HG03520 (cell line): ENCODE measurements at regions not wholly inside any gene's neighbourhood (a gene's known extent, or its start where the extent isn't known, plus 50 kb on each side); places are given as distances from the start of the nearest gene placed in this dataset.
"Not testable (repeated sequence)": the region's sequence is repeated elsewhere in the genome, so short reads cannot be mapped to it uniquely, and the experiment has no call there.

Experiments used
- ATAC-seq: cut with Tn5 transposase; IDR thresholded peaks from one replicate; pipeline ENCODE4 v1.9.1; 2021; ENCODE audit warnings: mild to moderate bottlenecking, moderate library complexity; ENCODE audit not compliant: unreplicated experiment

DNA sequence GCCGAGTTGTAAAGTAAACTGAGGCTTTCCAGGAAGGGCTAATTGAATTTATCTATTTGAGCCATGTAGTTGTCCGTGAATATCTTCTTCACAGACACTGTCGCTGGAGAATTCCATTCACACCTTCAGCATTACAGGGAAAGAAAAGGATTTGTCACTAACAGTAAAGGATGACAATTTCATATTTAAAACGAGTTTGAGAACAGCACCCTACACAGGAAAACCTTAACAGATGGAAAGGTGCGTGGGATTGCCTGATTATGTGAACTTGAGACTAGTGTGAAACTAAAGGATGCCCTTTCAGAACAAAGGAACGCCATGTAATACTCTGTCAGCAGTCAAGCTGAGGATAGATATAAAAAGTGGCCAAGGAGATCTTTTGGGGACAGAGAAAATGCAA, 492.5 kb upstream of the ADGRL2 start:
- no peak for ATAC-seq

DNA sequence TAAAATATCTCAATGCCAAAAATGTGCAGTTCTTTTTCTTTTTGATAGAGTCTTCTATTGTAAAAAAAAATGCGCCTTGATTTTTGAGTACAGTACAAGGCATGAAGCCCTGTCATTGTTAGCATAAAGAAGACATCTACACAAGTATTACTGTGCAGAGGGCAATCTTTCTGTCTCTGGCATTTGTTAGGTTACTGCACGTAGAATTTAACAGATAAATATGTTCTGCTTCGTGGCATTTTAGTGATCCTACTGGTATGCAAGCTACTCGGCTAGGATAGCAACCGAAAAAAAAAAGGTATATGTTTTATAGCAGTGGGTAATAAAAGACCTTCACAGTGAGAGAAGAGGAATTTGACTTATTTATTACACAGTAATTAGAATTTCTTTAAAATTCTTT, 492.9 kb upstream of the ADGRL2 start:
- ATAC-seq = no peak

DNA sequence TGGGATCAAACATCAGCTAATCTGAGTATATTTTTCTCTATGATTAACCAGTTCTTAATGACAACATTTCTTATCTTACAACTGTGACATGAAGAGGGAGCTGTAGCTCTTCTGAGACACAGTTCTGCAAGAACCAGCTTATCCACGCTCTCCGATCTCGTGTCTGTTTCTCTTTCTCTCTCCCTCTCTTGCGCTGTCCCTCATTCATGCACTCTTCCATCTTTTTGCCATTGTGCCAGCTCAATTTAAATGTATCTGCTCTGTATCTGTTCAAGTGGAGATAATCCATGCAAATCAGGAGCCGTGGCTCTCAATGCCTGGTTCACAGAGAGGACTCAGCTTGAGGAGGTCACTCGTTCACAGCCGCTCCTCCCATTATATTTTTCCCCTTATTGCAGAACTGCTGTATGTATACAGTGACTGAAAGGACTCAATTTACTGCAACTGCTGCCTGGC, 494.7 kb upstream of the ADGRL2 start:
- peak; percentile 73 for ATAC-seq

DNA sequence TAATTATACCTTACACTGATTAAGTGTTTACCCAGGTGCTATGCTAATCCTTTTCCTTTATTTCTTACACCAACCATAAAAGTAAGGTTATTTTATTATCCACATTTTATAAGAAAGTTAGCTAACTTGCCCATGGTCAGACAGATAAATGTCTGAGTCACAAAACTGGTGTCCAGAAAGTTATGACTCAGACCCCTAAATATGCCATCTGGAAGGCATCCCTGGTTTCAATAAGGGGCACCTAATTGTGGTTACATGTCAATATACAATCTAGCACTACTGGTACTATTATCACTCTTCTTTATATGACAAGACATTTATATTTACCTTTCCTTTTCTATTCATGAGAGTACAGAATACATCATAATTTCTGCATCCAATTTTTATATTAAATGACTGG, 496.5 kb upstream of the ADGRL2 start:
- ATAC-seq = no peak

DNA sequence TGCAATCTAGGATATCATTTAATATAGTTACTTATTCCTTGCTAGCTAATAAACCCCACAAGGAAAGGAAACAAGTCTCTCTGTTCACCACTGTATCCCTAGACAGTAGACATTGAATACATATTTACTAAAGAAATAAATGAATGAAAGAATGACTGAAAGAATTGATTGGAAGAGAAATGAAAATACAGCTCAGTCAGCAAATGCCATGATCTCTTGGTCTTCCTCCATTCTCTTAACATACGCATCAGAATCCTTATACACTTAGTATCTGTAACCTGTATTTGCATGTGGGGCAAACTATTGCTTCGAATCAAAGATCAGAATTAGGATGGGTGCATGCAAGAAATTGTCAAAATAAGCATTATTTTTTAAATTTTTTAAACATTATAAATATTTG, 500.8 kb upstream of the ADGRL2 start:
- no peak for ATAC-seq

DNA sequence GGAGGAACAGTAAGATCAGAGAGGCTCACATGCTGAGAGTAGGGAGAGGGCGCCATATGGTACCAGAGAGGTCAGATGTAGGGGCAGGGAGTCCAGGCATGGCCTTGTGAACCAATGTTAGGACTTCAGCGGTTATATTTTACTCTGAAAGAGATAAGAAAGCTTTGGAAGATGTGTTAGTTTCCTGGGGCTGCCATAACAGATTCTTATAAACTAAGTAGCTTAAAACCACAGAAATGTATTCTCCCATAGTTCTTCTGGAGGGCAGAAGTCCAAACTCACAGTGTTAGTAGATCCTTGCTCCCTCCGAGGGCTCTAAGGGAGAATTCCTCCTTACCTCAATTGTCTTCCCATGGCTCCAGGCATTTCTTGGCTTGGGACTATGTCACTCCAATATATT, 502.5 kb upstream of the ADGRL2 start:
- ATAC-seq = no peak

DNA sequence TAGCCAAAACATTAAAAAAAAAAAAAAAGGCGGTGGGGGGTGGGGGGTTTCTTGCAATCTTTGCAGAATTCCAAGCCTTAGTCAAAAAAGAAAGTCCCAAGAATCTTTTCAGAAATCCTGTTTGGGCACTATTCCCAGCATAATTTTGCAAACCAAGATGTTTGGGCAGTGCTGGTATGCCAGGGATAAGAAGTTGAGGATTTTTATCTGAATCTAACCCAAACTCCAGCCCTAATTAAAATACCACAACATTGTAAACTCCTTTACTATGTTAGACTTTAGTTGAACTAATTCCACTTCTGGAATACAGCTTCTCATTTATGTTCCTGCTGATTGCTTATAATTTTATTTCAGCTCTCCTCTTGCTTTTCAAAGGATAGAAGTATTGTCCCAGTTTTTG, 504.1 kb upstream of the ADGRL2 start:
- no peak for ATAC-seq

DNA sequence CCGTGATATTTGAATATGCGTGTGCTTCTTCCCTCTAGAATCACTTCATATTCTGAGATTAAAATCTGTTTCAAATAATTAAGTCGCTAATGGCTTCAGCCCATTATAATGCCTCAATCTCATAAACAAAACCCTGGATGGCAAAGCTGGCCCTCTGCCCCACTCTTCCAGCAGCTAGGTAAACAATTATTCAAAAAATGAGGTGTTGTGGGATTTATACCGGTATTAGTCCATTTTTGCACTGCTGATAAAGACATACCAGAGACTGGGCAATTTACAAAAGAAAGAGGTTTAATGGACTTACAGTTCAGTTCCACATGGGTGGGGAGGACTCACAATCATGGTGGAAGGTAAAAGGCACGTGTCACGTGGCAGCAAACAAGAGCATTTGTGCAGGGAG, 510.4 kb upstream of the ADGRL2 start:
- no peak for ATAC-seq

DNA sequence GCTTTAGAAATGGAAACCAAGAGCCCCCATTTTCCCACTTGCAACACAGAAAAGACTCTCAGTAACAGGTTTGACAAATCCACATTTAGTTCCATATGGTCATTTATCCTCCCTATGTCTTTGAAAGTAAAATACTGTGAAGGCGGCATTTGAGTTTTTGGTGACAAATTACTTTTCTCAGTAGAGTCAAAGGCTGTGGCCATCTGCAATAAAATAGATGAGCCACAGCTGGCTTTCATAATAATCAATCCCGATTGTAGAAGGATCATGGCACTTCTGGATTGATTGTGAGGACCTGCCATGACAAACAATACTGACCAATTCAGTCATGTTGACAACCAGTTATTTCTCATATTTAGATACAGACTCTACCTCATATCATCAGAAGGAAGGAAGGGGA, 512.0 kb upstream of the ADGRL2 start:
- no peak for ATAC-seq

DNA sequence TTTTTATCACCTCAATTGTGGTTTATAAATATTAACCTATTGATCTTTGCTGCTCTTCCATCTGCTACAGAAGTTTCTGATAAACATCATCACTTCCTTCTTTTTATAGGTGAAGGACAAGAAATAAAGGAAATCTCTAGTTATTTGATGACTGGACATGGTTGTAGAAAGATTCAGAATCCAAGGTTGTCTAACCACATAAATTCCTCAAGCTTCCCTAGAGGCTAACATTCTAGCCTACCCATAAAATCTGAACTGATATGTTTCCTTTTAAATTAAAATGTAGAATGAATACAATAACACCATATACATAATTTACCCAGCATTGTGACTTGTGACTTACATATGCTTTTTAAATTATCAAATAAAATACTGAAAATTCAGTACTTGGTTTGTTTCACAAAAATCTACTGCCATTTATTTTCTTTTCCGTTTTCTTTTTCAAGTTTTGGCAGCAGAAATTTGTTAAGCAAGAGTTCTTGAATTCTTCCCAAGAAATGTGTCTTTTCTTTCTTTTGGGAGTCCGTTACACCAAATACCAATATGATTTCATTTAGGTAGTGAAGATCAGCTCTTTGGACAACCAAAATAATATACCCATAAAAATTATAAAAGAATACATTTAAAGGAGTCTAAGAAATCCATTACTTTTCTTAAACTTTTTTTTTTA, 513.2 kb upstream of the ADGRL2 start:
- no peak for ATAC-seq

DNA sequence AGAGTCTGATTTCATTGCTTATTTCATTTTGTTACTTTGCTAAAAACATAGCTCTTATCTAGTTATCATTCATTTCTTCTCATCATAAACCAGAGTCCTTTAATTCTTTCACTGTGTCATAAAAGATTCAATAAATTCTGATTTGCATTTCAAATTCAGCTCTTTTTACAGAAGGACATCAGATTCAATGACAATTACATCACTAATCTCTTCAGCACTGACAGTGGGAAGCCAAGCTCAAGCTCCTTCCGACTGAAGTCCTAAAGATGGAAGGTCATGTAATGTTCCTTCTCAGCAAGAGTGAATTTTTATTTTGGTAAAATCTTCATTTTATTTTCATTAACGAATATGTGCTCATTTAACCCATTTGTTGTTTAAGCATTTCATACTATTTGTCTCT, 530.7 kb upstream of the ADGRL2 start:
- no peak for ATAC-seq

DNA sequence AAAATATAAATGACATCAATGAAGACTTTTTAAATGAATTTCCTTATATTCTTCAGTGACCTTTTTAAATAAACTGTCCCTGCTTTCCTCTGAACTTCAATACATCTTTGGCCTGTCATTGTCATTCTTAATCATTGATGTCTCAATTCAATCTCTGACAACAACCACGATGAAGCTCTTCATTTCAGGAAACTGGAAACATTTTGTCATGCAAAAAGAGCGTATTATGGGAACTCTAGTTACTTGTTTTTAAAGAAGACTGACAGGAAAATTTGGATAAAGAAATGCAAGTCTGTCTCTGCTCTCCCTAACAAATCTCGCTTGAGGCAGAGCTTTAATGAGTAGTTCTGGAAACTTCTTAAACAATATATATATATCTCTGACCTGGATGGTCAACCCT, 535.8 kb upstream of the ADGRL2 start:
- no peak for ATAC-seq

DNA sequence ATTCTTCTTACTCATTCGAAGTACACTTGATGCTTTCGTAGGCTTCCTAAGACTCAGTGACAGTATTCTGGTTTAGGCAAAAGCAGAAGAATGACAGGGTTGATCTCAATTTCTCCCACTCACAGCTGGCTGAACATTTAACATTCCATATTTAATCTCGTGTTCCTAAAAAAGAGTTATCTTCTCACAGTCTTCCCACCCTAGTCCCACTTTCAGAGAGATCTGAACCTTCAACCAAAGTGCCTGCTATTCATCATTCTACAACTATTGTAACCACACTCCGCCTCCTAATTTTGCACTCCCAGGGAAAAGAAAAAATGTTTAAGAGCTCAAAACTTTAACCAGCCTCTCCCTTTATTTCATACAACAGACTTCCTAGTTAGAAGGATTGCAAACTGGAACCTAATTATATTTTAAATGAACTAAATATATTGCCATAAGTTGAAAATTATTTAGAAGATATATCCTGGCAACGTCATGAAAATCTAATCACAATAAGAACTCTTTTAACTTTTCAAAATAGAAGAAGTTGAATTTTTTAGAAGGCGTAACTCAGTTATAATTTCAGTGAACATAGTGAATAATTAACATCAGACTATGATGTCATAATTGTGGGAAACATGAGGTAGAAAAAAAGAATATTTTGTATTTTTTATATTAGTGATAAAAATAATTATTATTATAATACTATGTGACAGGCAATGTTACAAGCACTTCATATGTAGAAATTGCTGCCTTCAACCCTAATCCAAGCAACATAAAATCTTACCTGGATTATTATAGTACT, 540.9 kb upstream of the ADGRL2 start:
- ATAC-seq = no peak

DNA sequence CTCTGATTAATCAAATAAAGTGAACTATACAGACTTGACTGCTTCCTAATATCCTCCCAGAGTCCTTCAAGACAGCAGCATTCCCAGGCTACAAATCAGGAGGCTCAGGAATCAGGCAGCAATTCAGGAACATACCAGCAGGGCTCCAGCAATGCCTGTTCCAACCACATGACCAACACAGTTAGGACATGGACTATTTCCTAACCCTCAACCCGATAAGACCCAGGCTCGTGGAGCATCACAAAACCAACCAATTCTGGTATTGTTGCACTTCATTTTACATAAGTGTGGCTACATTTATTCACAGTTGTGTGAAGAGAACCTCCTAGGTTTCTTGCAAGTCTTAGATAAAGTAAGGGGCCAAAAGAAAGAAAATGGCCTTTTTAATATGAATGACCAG, 546.2 kb upstream of the ADGRL2 start:
- no peak for ATAC-seq

DNA sequence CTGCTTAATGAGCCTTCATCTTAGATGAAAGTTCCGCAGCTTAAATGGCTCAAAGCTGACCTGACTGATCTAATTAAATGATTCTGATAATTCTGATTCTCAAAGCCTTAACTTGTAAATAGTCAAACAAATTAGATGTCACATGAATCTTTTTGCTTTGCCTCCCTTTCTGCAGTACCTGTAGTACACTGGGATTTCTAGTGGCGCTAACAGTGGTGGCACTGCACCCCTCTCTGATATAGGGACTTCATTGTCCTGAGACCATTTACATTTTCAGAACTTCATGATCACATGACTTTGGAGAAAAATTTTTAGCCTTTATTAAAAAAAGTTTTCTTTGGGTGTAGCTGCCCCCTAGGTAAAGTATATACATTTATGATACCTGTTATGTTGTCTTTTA, 546.7 kb upstream of the ADGRL2 start:
- ATAC-seq = no peak

DNA sequence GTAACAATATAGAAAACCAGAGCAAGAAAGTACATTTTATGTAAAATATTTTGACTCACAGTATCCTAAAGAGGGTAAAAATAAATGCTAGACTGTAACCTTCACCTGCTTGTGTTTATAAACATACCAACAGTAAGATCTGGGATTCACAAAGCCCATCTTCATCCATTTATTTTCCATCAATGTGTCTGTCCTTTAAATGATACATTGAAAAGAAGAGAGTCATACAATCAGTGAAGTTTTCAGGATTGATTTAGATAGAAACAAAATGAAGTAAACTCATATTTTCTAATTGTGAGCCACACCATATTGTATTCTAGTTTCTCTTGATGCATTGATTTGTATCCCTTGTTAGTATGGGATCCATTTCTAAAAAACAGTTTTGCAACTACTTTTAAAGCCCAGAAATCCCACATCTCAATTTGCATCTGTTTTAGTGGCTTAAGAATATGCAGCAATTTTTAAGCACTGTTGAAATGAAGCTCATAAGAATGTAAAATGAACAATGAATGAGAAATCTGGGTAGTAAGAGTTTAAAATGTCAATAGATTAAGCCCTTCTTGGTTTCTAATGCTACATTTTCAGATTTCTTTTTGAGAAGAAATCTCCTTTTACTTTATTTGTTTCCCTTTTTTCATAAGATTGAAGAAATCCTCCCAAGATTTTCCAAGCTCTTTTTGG, 548.1 kb upstream of the ADGRL2 start:
- no peak for ATAC-seq

DNA sequence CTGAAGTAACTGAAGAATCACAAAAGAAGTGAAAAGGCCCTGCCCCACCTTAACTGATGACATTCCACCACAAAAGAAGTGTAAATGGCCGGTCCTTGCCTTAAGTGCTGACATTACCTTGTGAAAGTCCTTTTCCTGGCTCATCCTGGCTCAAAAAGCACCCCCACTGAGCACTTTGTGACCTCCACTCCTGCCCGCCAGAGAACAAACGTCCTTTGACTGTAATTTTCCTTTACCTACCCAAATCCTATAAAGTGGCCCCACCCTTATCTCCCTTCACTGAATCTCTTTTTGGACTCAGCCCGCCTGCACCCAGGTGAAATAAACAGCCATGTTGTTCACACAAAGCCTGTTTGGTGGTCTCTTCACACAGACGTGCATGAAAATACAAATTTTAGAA, 549.9 kb upstream of the ADGRL2 start:
- not testable (repeated sequence) for ATAC-seq

DNA sequence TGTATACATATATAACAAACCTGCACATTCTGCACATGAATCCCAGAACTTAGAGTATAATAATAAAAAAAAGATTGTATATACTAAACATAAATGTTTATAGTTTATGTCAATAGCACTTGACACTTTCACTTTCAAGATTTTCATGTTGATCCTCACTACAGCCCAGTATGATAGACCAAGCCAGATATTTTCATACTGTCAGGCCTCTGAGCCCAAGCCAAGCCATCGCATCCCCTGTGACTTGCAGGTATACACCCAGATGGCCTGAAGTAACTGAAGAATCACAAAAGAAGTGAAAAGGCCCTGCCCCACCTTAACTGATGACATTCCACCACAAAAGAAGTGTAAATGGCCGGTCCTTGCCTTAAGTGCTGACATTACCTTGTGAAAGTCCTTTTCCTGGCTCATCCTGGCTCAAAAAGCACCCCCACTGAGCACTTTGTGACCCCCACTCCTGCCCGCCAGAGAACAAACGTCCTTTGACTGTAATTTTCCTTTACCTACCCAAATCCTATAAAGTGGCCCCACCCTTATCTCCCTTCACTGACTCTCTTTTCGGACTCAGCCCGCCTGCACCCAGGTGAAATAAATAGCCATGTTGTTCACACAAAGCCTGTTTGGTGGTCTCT, 555.5 kb upstream of the ADGRL2 start:
- not testable (repeated sequence) for ATAC-seq

DNA sequence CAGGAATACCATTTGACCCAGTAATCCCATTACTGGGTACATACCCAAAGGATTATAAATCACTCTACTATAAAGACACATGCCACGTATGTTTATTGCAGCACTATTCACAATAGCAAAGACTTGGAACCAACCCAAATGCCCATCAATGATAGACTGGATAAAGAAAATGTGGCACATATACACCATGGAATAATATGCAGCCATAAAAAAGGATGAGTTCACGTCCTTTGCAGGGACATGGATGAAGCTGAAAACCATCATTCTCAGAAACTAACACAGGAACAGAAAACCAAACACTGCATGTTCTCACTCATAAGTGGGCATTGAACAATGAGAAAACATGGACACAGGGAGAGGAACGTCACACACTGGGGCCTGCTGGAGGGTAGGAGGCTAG, 556.1 kb upstream of the ADGRL2 start:
- not testable (repeated sequence) for ATAC-seq

DNA sequence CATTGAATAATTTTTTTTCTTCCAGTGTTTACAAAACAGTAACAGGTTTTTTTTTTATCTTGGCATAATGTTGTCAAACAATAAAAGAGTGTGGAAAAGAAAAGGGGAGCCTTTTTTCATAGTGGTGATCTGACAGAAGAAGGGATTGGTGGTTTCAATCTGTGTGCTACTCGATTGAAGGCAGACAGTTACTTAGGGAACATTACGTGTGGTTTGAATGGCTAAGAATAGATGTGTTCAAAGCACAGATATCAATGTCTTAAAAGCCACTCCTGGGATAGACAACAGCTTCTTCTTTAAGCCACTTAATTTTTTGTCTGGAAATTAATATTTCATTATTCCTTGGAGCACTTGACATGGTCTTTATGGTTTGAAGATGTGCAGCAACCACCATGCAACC, 558.6 kb upstream of the ADGRL2 start:
- no peak for ATAC-seq

DNA sequence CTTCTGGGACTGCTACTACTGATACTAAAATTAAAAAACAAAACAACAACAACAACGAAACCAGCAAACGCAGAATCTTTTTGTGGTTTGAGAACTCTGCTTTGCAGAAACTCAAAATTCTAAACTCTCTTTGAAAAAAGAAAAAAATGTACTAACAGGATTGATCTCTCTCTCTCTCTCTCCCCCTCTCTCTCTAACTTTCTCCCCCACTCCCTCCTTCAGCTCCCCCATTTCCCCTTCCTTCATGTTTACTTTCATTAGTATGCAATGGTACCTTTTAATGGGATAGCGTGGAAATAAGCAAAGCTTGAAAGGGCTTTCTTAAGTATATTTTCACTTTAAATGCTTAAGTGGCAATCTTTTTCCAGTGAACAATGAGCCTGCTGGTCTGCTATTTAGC, 562.6 kb upstream of the ADGRL2 start:
- no peak for ATAC-seq
